HepG2 (cell line): ENCODE measurements at regions not wholly inside any gene's neighbourhood (a gene's known extent, or its start where the extent isn't known, plus 50 kb on each side); places are given as distances from the start of the nearest gene placed in this dataset.

ENCODE experiments used
- CTCF ChIP-seq: sonication (generic); formaldehyde crosslinking; IDR thresholded peaks from 2 replicates; pipeline ENCODE4 v1.5.0; 2020; ENCODE audit warnings: mild to moderate bottlenecking, missing genetic modification reagents, moderate library complexity
- TEAD2 ChIP-seq: sonication (generic); formaldehyde crosslinking; IDR thresholded peaks from 2 replicates; pipeline ENCODE4 v1.9.0; 2021; ENCODE audit warnings: missing genetic modification reagents
- TFE3 ChIP-seq: IDR thresholded peaks from 2 replicates; pipeline ENCODE4 v1.6.1; 2016
- ZNF30 ChIP-seq: sonication (generic); formaldehyde crosslinking; IDR thresholded peaks from 2 replicates; pipeline ENCODE4 v1.5.0; 2020; ENCODE audit warnings: mild to moderate bottlenecking, missing genetic modification reagents
- ZSCAN20 ChIP-seq: sonication (generic); formaldehyde crosslinking; IDR thresholded peaks from 2 replicates; pipeline ENCODE4 v1.4.0; 2020; ENCODE audit warnings: missing genetic modification reagents, mild to moderate bottlenecking, borderline replicate concordance
- TF ChIP-seq, protein P1 (sequence below): sonication (generic); formaldehyde crosslinking; IDR thresholded peaks from 2 replicates; pipeline ENCODE4 v1.4.0; 2020; ENCODE audit warnings: mild to moderate bottlenecking, missing genetic modification reagents

- TF ChIP-seq ZSCAN20 (CRISPR knock-in tag): no peak
- TF ChIP-seq TEAD2 (CRISPR knock-in tag): no peak
- TF ChIP-seq TFE3 (CRISPR knock-in tag): no peak
- TF ChIP-seq ZNF30: no peak
- TF ChIP-seq CTCF (CRISPR knock-in tag): no peak
- TF ChIP-seq, protein P1, sequence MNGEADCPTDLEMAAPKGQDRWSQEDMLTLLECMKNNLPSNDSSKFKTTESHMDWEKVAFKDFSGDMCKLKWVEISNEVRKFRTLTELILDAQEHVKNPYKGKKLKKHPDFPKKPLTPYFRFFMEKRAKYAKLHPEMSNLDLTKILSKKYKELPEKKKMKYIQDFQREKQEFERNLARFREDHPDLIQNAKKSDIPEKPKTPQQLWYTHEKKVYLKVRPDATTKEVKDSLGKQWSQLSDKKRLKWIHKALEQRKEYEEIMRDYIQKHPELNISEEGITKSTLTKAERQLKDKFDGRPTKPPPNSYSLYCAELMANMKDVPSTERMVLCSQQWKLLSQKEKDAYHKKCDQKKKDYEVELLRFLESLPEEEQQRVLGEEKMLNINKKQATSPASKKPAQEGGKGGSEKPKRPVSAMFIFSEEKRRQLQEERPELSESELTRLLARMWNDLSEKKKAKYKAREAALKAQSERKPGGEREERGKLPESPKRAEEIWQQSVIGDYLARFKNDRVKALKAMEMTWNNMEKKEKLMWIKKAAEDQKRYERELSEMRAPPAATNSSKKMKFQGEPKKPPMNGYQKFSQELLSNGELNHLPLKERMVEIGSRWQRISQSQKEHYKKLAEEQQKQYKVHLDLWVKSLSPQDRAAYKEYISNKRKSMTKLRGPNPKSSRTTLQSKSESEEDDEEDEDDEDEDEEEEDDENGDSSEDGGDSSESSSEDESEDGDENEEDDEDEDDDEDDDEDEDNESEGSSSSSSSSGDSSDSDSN (CRISPR knock-in tag): no peak
These were observed 232.6 kb downstream of the OPA1 start for GRCh38 chr3:193825617-193826016.
